A673 (cell line): ENCODE measurements at regions not wholly inside any gene's neighbourhood (a gene's known extent, or its start where the extent isn't known, plus 50 kb on each side); places are given as distances from the start of the nearest gene placed in this dataset.

ENCODE experiments used
- EZH2 ChIP-seq: fragments of 200-600 bp; sonication (generic); IDR thresholded peaks from 2 replicates; pipeline ENCODE4 v1.6.1; 2017; ENCODE audit warnings: borderline replicate concordance, low read depth, mild to moderate bottlenecking, mixed read lengths, antibody characterized with exemption, low read length; ENCODE audit not compliant: poor library complexity, severe bottlenecking
- TF ChIP-seq, protein P1 (sequence below): fragments of 300-800, 200-600 bp; sonication (generic); conservative IDR thresholded peaks from 2 replicates; pipeline ENCODE4 v1.5.1; 2017; ENCODE audit warnings: low read depth, mild to moderate bottlenecking, antibody characterized with exemption, low read length, moderate library complexity, mixed read lengths

DNA sequence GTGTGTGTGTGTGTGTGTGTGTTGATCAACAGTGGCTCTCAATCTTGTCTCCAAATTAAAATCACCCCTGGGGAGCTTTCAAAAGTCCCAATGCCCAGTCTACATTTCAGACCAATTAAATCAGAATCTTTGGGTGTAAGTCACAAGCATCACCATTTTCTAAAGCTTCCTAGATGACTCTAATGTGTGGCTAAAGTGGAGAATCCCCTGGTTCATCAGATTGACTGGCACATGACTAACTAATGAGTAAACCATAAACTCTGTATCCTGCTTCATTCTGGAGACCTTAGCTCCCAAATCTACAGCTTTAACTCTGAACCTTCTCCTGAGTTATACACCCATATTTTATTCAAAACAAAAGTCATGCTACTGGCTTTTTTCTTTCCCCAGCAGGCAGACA is 131.3 kb downstream of the SUCLA2 start:
- TF ChIP-seq, protein P1, sequence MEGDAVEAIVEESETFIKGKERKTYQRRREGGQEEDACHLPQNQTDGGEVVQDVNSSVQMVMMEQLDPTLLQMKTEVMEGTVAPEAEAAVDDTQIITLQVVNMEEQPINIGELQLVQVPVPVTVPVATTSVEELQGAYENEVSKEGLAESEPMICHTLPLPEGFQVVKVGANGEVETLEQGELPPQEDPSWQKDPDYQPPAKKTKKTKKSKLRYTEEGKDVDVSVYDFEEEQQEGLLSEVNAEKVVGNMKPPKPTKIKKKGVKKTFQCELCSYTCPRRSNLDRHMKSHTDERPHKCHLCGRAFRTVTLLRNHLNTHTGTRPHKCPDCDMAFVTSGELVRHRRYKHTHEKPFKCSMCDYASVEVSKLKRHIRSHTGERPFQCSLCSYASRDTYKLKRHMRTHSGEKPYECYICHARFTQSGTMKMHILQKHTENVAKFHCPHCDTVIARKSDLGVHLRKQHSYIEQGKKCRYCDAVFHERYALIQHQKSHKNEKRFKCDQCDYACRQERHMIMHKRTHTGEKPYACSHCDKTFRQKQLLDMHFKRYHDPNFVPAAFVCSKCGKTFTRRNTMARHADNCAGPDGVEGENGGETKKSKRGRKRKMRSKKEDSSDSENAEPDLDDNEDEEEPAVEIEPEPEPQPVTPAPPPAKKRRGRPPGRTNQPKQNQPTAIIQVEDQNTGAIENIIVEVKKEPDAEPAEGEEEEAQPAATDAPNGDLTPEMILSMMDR, result no peak
- no peak for TF ChIP-seq EZH2
